T-cell (primary cell): ENCODE measurements at regions not wholly inside any gene's neighbourhood (a gene's known extent, or its start where the extent isn't known, plus 50 kb on each side); places are given as distances from the start of the nearest gene placed in this dataset.
"Not testable (repeated sequence)": the region's sequence is repeated elsewhere in the genome, so short reads cannot be mapped to it uniquely, and the experiment has no call there.

Experiments
- ATAC-seq, 4 experiments: fragments of 200-7000 bp in 3 of 4; fragments of 150-1000 bp in 1 of 4; cut with Tn5 transposase; replicated peaks in 1 of 4; 1 replicate in 3 of 4; 2 replicates in 1 of 4; pipeline ENCODE4 v1.10.0; 2021; ENCODE audit warnings: moderate library complexity in 3 of 4, mild to moderate bottlenecking in 2 of 4, moderate number of reproducible peaks in 1 of 4
- CTCF ChIA-PET, 2 donors: fragments of 300-600 bp; sonication (Branson Sonifier 250); formaldehyde crosslinking; loops; one replicate each; lab custom pipeline; 2022; ENCODE audit warnings: antibody characterized with exemption in 2 of 2; lab: Charles Lee
- POLR2A ChIA-PET, 2 donors: fragments of 300-600 bp; sonication (Branson Sonifier 250); formaldehyde crosslinking; loops; one replicate each; lab custom pipeline; 2022; ENCODE audit warnings: antibody characterized with exemption in 2 of 2; lab: Charles Lee
- DNase-seq, 35 experiments: peaks; one replicate each; pipeline versions ENCODE4 v3.0.0 to v3.0.0-alpha.2; 2013 to 2023
- H3K27ac ChIP-seq: one replicate; pipeline ENCODE4 v1.5.1; 2013; ENCODE audit warnings: low read length
- H3K27me3 ChIP-seq, 2 experiments: replicated peaks in 1 of 2; 1 replicate in 1 of 2; 2 replicates in 1 of 2; pipeline versions ENCODE4 v1.6.1 to v1.7.0; 2013; ENCODE audit warnings: low read length in 1 of 2, mixed read lengths in 1 of 2; ENCODE audit not compliant: control insufficient read depth in 2 of 2, insufficient read depth in 2 of 2; ENCODE audit errors: extremely low read depth in 1 of 2
- H3K36me3 ChIP-seq, 2 donors: 1 replicate in 1 of 2; 2 replicates in 1 of 2; pipeline versions ENCODE4 v1.6.1 to v1.7.0; 2013; ENCODE audit warnings: low read length in 1 of 2; ENCODE audit not compliant: control insufficient read depth in 2 of 2, insufficient read depth in 1 of 2; ENCODE audit errors: extremely low read depth in 1 of 2
- H3K4me1 ChIP-seq, 2 experiments: 1 replicate in 1 of 2; 2 replicates in 1 of 2; pipeline versions ENCODE4 v1.6.1 to v1.7.0; 2013; ENCODE audit warnings: low read length in 2 of 2, mixed read lengths in 1 of 2; ENCODE audit not compliant: insufficient read depth in 2 of 2, control insufficient read depth in 1 of 2; ENCODE audit errors: extremely low read depth in 1 of 2
- H3K4me3 ChIP-seq, 2 donors: 1 replicate in 1 of 2; 2 replicates in 1 of 2; pipeline versions ENCODE4 v1.5.1 to v1.7.0; 2013; ENCODE audit warnings: mild to moderate bottlenecking in 2 of 2, low read length in 1 of 2, moderate library complexity in 1 of 2; ENCODE audit not compliant: control insufficient read depth in 1 of 2; ENCODE audit errors: extremely low read depth in 1 of 2
- H3K9me3 ChIP-seq: 2 replicates; pipeline ENCODE4 v1.7.0; 2013
- H3K27ac Mint-ChIP-seq, 2 donors: one replicate each; pipeline ENCODE4 v1.8.0; 2020 to 2021; ENCODE audit warnings: mild to moderate bottlenecking in 2 of 2, mixed read lengths in 2 of 2
- H3K27me3 Mint-ChIP-seq, 2 donors: one replicate each; pipeline ENCODE4 v1.8.0; 2021 to 2022; ENCODE audit warnings: mixed read lengths in 2 of 2
- H3K36me3 Mint-ChIP-seq: one replicate; pipeline ENCODE4 v1.8.0; 2021; ENCODE audit warnings: mixed read lengths
- H3K4me1 Mint-ChIP-seq, 3 donors: one replicate each; pipeline ENCODE4 v1.8.0; 2020 to 2022; ENCODE audit warnings: mixed read lengths in 3 of 3, mild to moderate bottlenecking in 1 of 3
- H3K4me3 Mint-ChIP-seq, 3 donors: one replicate each; pipeline ENCODE4 v1.8.0; 2020 to 2022; ENCODE audit warnings: mild to moderate bottlenecking in 3 of 3, mixed read lengths in 3 of 3, moderate library complexity in 3 of 3
- H3K9me3 Mint-ChIP-seq, 3 donors: one replicate each; pipeline ENCODE4 v1.8.0; 2020 to 2022; ENCODE audit warnings: mixed read lengths in 3 of 3
- WGBS: methylation state at CpG from one replicate; pipeline ENCODE4 v1.1.5; 2013; ENCODE audit warnings: missing lambda C conversion rate; ENCODE audit not compliant: insufficient coverage; 5-methylcytosine and 5-hydroxymethylcytosine counted together

GRCh38 chr11:70597006-70597555 lies 198.8 kb downstream of the CTTN start:
- ChIA-PET CTCF (no interaction called here), POLR2A (no interaction called here)
- WGBS: 93% methylated on average over 7 of the region's 10 CpGs
- H3K27ac Mint-ChIP-seq: no peak overlapping the region
- DNase-seq: no peak
- no peaks in the 10 kb centered on the region for H3K9me3 Mint-ChIP-seq
- Histone ChIP-seq H3K27ac (no peak overlapping the region), H3K9me3 (no peaks in the 10 kb centered on the region), H3K36me3 (no peaks in the 10 kb centered on the region), H3K4me1 (no peaks in the 10 kb centered on the region), H3K4me3 (no peak overlapping the region), H3K27me3 (peaks cover 0 to 48% of the 10 kb centered on the region in 2 experiments)
- H3K4me3 Mint-ChIP-seq: no peak overlapping the region
- peaks cover 6 to 20% of the 10 kb centered on the region in 2 donors for H3K27me3 Mint-ChIP-seq
- H3K36me3 Mint-ChIP-seq: no peaks in the 10 kb centered on the region
- H3K4me1 Mint-ChIP-seq: no peaks in the 10 kb centered on the region
- no peak for ATAC-seq

GRCh38 chr11:70597751-70598625 lies 199.7 kb downstream of the CTTN start:
- 85% methylated on average over 18 of the region's 20 CpGs for WGBS
- Mint-ChIP-seq H3K4me3 (no peak overlapping the region), H3K4me1 (no peaks in the 10 kb centered on the region), H3K9me3 (no peaks in the 10 kb centered on the region), H3K27ac (no peak overlapping the region), H3K36me3 (no peaks in the 10 kb centered on the region), H3K27me3 (peaks cover 6 to 21% of the 10 kb centered on the region in 2 donors)
- ATAC-seq: no peak
- H3K27ac ChIP-seq: no peak overlapping the region
- ChIA-PET POLR2A (no interaction called here), CTCF (no interaction called here)
- no peaks in the 10 kb centered on the region for H3K36me3 ChIP-seq
- peaks cover 0 to 43% of the 10 kb centered on the region in 2 experiments for H3K27me3 ChIP-seq
- no peak for DNase-seq
- H3K9me3 ChIP-seq: no peaks in the 10 kb centered on the region
- H3K4me3 ChIP-seq: no peak overlapping the region
- no peaks in the 10 kb centered on the region for H3K4me1 ChIP-seq

- H3K9me3 Mint-ChIP-seq, H3K9me3 ChIP-seq, H3K4me3 ChIP-seq, DNase-seq, POLR2A ChIA-PET, H3K36me3 Mint-ChIP-seq, H3K36me3 ChIP-seq, H3K4me3 Mint-ChIP-seq, H3K27ac ChIP-seq, H3K4me1 ChIP-seq, H3K27ac Mint-ChIP-seq, ATAC-seq, CTCF ChIA-PET, H3K4me1 Mint-ChIP-seq: not testable (repeated sequence)
- peaks cover 0 to 37% of the 10 kb centered on the region in 2 experiments for H3K27me3 ChIP-seq
- 91% methylated on average over 6 of the region's 7 CpGs for WGBS
- peaks cover 0 to 14% of the 10 kb centered on the region in 2 donors for H3K27me3 Mint-ChIP-seq
Measured at GRCh38 chr11:70600911-70601415, 202.6 kb downstream of the CTTN start.

- Histone ChIP-seq H3K27ac (no peak overlapping the region), H3K36me3 (no peaks in the 10 kb centered on the region), H3K4me3 (no peak overlapping the region), H3K4me1 (no peaks in the 10 kb centered on the region), H3K9me3 (no peaks in the 10 kb centered on the region), H3K27me3 (peaks cover 0 to 27% of the 10 kb centered on the region in 2 experiments)
- Mint-ChIP-seq H3K4me1 (no peaks in the 10 kb centered on the region), H3K4me3 (no peak overlapping the region), H3K36me3 (no peaks in the 10 kb centered on the region), H3K27me3 (peaks cover 0 to 10% of the 10 kb centered on the region in 2 donors), H3K9me3 (no peaks in the 10 kb centered on the region), H3K27ac (no peak overlapping the region)
- 64% methylated on average over 4 of the region's 11 CpGs for WGBS
- ChIA-PET CTCF (interaction anchor here in 1 of 2 donors (0.7 kb wide), 1 partner anchor 276 kb away, joined by 3 read pairs; no protein-coding TSS in a partner anchor), POLR2A (no interaction called here)
- ATAC-seq: no peak
- no peak for DNase-seq
Measured at GRCh38 chr11:70601861-70602538, 203.7 kb downstream of the CTTN start.

- Mint-ChIP-seq H3K4me3 (no peak overlapping the region), H3K36me3 (no peaks in the 10 kb centered on the region), H3K27ac (no peak overlapping the region), H3K9me3 (no peaks in the 10 kb centered on the region), H3K27me3 (peaks cover 0 to 4% of the 10 kb centered on the region in 2 donors), H3K4me1 (no peaks in the 10 kb centered on the region)
- H3K9me3 ChIP-seq: no peaks in the 10 kb centered on the region
- H3K36me3 ChIP-seq: no peaks in the 10 kb centered on the region
- WGBS: 28% methylated on average over 9 of the region's 10 CpGs
- no peak overlapping the region for H3K4me3 ChIP-seq
- H3K27me3 ChIP-seq: peaks cover 0 to 20% of the 10 kb centered on the region in 2 experiments
- ATAC-seq: no peak
- no peak overlapping the region for H3K27ac ChIP-seq
- ChIA-PET POLR2A (no interaction called here), CTCF (no interaction called here)
- no peak for DNase-seq
- no peaks in the 10 kb centered on the region for H3K4me1 ChIP-seq
Measured at GRCh38 chr11:70603114-70603755, 204.9 kb downstream of the CTTN start.

GRCh38 chr11:70603756-70604211 lies 205.5 kb downstream of the CTTN start:
- Mint-ChIP-seq H3K4me3 (no peak overlapping the region), H3K4me1 (no peaks in the 10 kb centered on the region), H3K36me3 (no peaks in the 10 kb centered on the region), H3K27ac (no peak overlapping the region), H3K9me3 (no peaks in the 10 kb centered on the region), H3K27me3 (peaks cover 0 to 4% of the 10 kb centered on the region in 2 donors)
- no peaks in the 10 kb centered on the region for H3K36me3 ChIP-seq
- ChIA-PET POLR2A (no interaction called here), CTCF (no interaction called here)
- H3K9me3 ChIP-seq: no peaks in the 10 kb centered on the region
- no peaks in the 10 kb centered on the region for H3K4me1 ChIP-seq
- no peak overlapping the region for H3K4me3 ChIP-seq
- ATAC-seq (no peak), DNase-seq (no peak)
- no peak overlapping the region for H3K27ac ChIP-seq
- peaks cover 0 to 22% of the 10 kb centered on the region in 2 experiments for H3K27me3 ChIP-seq
- WGBS: 20% methylated on average over 1 of the region's 9 CpGs
